Lower leg skin (tissue), 3 donors: ENCODE measurements at regions not wholly inside any gene's neighbourhood (a gene's known extent, or its start where the extent isn't known, plus 50 kb on each side); places are given as distances from the start of the nearest gene placed in this dataset.
"Not testable (repeated sequence)": the region's sequence is repeated elsewhere in the genome, so short reads cannot be mapped to it uniquely, and the experiment has no call there.

Experiments used
- POLR2A ChIP-seq, 2 donors: fragments of 450-650 bp; IDR thresholded peaks; one replicate each; pipeline ENCODE4 v1.6.1; 2016 to 2017; ENCODE audit warnings: antibody characterized with exemption in 2 of 2, mild to moderate bottlenecking in 1 of 2, moderate library complexity in 1 of 2
- TF ChIP-seq, protein P1 (sequence below), 3 donors: fragments of 450-650 bp; IDR thresholded peaks; one replicate each; pipeline ENCODE4 v1.5.1; 2016; ENCODE audit warnings: antibody characterized with exemption in 3 of 3, mild to moderate bottlenecking in 3 of 3, moderate library complexity in 2 of 3

DNA sequence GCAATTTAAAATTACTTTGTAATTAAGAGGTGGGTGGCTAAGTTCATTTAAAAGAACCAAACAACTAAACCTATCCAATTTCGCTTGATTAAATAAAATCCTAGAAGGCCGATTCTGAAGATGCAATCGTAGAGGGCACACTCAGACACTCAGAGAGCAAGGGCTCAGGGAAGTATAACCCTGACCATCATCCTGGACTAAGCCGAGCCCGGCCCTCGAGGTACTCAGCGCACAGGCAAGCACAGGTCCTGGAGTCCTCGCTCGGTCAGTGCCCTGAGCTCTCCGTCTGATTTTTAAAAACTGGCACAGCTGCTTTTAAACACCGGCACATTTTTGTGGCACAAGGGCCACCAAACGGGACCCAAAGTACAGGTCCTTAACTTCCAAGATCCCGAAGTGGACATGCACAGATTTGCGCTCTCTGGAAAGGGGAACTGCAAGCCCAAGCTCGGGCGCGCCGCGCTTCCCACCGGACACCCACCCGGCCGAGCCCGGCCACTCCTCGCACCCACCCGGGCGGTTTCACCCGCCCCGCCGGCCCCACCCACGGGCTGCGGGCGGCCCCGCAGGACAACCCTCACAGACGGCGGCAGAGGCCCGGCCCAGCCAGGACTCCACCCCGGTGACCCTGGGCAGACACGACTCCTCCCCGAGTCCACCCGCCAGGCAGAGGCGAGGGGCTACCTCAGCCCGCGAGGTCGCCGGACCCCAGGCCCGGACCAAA, 81.0 kb upstream of the TNK2 start:
- TF ChIP-seq, protein P1, sequence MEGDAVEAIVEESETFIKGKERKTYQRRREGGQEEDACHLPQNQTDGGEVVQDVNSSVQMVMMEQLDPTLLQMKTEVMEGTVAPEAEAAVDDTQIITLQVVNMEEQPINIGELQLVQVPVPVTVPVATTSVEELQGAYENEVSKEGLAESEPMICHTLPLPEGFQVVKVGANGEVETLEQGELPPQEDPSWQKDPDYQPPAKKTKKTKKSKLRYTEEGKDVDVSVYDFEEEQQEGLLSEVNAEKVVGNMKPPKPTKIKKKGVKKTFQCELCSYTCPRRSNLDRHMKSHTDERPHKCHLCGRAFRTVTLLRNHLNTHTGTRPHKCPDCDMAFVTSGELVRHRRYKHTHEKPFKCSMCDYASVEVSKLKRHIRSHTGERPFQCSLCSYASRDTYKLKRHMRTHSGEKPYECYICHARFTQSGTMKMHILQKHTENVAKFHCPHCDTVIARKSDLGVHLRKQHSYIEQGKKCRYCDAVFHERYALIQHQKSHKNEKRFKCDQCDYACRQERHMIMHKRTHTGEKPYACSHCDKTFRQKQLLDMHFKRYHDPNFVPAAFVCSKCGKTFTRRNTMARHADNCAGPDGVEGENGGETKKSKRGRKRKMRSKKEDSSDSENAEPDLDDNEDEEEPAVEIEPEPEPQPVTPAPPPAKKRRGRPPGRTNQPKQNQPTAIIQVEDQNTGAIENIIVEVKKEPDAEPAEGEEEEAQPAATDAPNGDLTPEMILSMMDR (IDR thresholded peaks at IDR 0.05) = not testable (repeated sequence)
- TF ChIP-seq POLR2A (IDR thresholded peaks at IDR 0.05) = not testable (repeated sequence)
